Liver (tissue), 8 donors: ENCODE measurements at regions not wholly inside any gene's neighbourhood (a gene's known extent, or its start where the extent isn't known, plus 50 kb on each side); places are given as distances from the start of the nearest gene placed in this dataset.

Source experiments
- DNase-seq: peaks from one replicate; pipeline ENCODE4 v3.0.0-alpha.2; 2017; ENCODE audit warnings: low spot score
- H3K27ac ChIP-seq, 2 donors: one replicate each; pipeline ENCODE4 v1.7.0; 2013; ENCODE audit warnings: inconsistent platforms in 2 of 2, low read length in 2 of 2, control low read depth in 1 of 2, low read depth in 1 of 2, mild to moderate bottlenecking in 1 of 2
- H3K27me3 ChIP-seq, 4 donors: one replicate each; pipeline versions ENCODE4 v1.6.1 to v1.7.0; 2013; ENCODE audit warnings: low read length in 3 of 4, inconsistent platforms in 1 of 4, mild to moderate bottlenecking in 1 of 4, moderate library complexity in 1 of 4; ENCODE audit not compliant: control insufficient read depth in 4 of 4, insufficient read depth in 4 of 4
- H3K36me3 ChIP-seq, 4 donors: one replicate each; pipeline versions ENCODE4 v1.6.1 to v1.7.0; 2013; ENCODE audit warnings: low read length in 3 of 4, mild to moderate bottlenecking in 3 of 4, low read depth in 1 of 4, moderate library complexity in 1 of 4; ENCODE audit not compliant: control insufficient read depth in 4 of 4, insufficient read depth in 3 of 4
- H3K4me1 ChIP-seq, 4 donors: one replicate each; pipeline versions ENCODE4 v1.6.1 to v1.7.0; 2013; ENCODE audit warnings: low read length in 3 of 4, mild to moderate bottlenecking in 3 of 4, moderate library complexity in 1 of 4; ENCODE audit not compliant: control insufficient read depth in 4 of 4, insufficient read depth in 4 of 4
- H3K4me3 ChIP-seq, 3 donors: one replicate each; pipeline versions ENCODE4 v1.6.1 to v1.7.0; 2013; ENCODE audit warnings: low read length in 3 of 3, control low read depth in 1 of 3, low read depth in 1 of 3, mild to moderate bottlenecking in 1 of 3
- H3K9ac ChIP-seq, 2 donors: one replicate each; pipeline ENCODE4 v1.7.0; 2013; ENCODE audit warnings: low read length in 2 of 2, mild to moderate bottlenecking in 2 of 2, moderate library complexity in 2 of 2, control low read depth in 1 of 2, low read depth in 1 of 2
- H3K9me3 ChIP-seq, 4 donors: one replicate each; pipeline versions ENCODE4 v1.6.1 to v1.7.0; 2013; ENCODE audit warnings: low read length in 3 of 4; ENCODE audit not compliant: control insufficient read depth in 4 of 4
- ATF3 ChIP-seq: IDR thresholded peaks from 2 replicates; pipeline ENCODE4 v1.6.1; 2016; ENCODE audit warnings: antibody characterized with exemption
- CTCF ChIP-seq: fragments of 150-350 bp; IDR thresholded peaks from 2 replicates; pipeline ENCODE4 v1.5.1; 2017; ENCODE audit warnings: improper control_type of control experiment, low read depth, low read length; ENCODE audit not compliant: missing input control
- EGR1 ChIP-seq, 2 donors: IDR thresholded peaks; 2 replicates each; pipeline ENCODE4 v1.6.1; 2016 to 2018; ENCODE audit warnings: antibody characterized with exemption in 2 of 2, low read depth in 2 of 2
- FOXA1 ChIP-seq: IDR thresholded peaks from 2 replicates; pipeline ENCODE4 v1.6.1; 2016; ENCODE audit warnings: antibody characterized with exemption
- GABPA ChIP-seq, 2 donors: IDR thresholded peaks in 1 of 2; conservative IDR thresholded peaks in 1 of 2; 2 replicates each; pipeline ENCODE4 v1.6.1; 2016; ENCODE audit warnings: antibody characterized with exemption in 2 of 2, mild to moderate bottlenecking in 1 of 2, moderate library complexity in 1 of 2
- HNF4A ChIP-seq, 2 donors: conservative IDR thresholded peaks; 2 replicates each; pipeline ENCODE4 v1.6.1; 2016; ENCODE audit warnings: antibody characterized with exemption in 2 of 2, mild to moderate bottlenecking in 2 of 2
- HNF4G ChIP-seq: IDR thresholded peaks from 2 replicates; pipeline ENCODE4 v1.6.1; 2016; ENCODE audit warnings: antibody characterized with exemption
- JUND ChIP-seq, 2 donors: IDR thresholded peaks; 2 replicates each; pipeline ENCODE4 v1.6.1; 2016; ENCODE audit warnings: antibody characterized with exemption in 2 of 2
- MAX ChIP-seq: IDR thresholded peaks from 2 replicates; pipeline ENCODE4 v1.6.1; 2016; ENCODE audit warnings: antibody characterized with exemption
- NR2F2 ChIP-seq: IDR thresholded peaks from 2 replicates; pipeline ENCODE4 v1.6.1; 2016; ENCODE audit warnings: antibody characterized with exemption
- RAD21 ChIP-seq, 2 donors: IDR thresholded peaks; 2 replicates each; pipeline ENCODE4 v1.6.1; 2016; ENCODE audit warnings: antibody characterized with exemption in 2 of 2, mild to moderate bottlenecking in 2 of 2
- REST ChIP-seq: IDR thresholded peaks from 2 replicates; pipeline ENCODE4 v1.6.1; 2016; ENCODE audit warnings: antibody characterized with exemption, mild to moderate bottlenecking
- RXRA ChIP-seq, 2 donors: IDR thresholded peaks; 2 replicates each; pipeline ENCODE4 v1.6.1; 2017 to 2018; ENCODE audit warnings: antibody characterized with exemption in 2 of 2, mild to moderate bottlenecking in 1 of 2
- TAF1 ChIP-seq: conservative IDR thresholded peaks from 2 replicates; pipeline ENCODE4 v1.6.1; 2016; ENCODE audit warnings: antibody characterized with exemption, mild to moderate bottlenecking
- YY1 ChIP-seq: IDR thresholded peaks from 2 replicates; pipeline ENCODE4 v1.6.1; 2016; ENCODE audit warnings: antibody characterized with exemption, mild to moderate bottlenecking
- ZBTB33 ChIP-seq: IDR thresholded peaks from 2 replicates; pipeline ENCODE4 v1.6.1; 2016; ENCODE audit warnings: antibody characterized with exemption
- WGBS: extraction: QIAGEN DNeasy Blood & Tissue Kit; methylation state at CpG from one replicate; pipeline ENCODE4 v1.1.7; 2013; 5-methylcytosine and 5-hydroxymethylcytosine counted together
- donor health status: healthy.
- donor health status: healthy.
- donor health status: healthy.
- donor health status: healthy.
- donor health status: healthy.

GRCh38 chr1:98088381-98088780 lies 167.5 kb upstream of the DPYD start (continued):
- TF ChIP-seq ZBTB33 (no peak), GABPA (IDR thresholded peaks at IDR 0.05 in 1 of 2, conservative IDR thresholded peaks at IDR 0.05 in 1 of 2) (no peak), HNF4G (no peak), NR2F2 (no peak), MAX (no peak), ATF3 (no peak)

- Histone ChIP-seq H3K4me3 (no peak overlapping the region), H3K9ac (no peak overlapping the region), H3K27ac (no peak overlapping the region), H3K27me3 (no peaks in the 10 kb centered on the region), H3K4me1 (no peaks in the 10 kb centered on the region), H3K36me3 (no peaks in the 10 kb centered on the region), H3K9me3 (no peaks in the 10 kb centered on the region)
- no peak for DNase-seq
- TF ChIP-seq GABPA (IDR thresholded peaks at IDR 0.05 in 1 of 2, conservative IDR thresholded peaks at IDR 0.05 in 1 of 2), result no peak
- no peak for TF ChIP-seq FOXA1
- 63% methylated on average over 3 of the region's 3 CpGs for WGBS
Observed at GRCh38 chr1:98086796-98087441, 166.1 kb upstream of the DPYD start.

- H3K36me3 ChIP-seq, result no peaks in the 10 kb centered on the region
- H3K4me1 ChIP-seq, result no peaks in the 10 kb centered on the region
- WGBS, result 96% methylated on average over 1 of the region's 1 CpG
- H3K9me3 ChIP-seq, result no peaks in the 10 kb centered on the region
- DNase-seq, result no peak
- no peak overlapping the region for H3K9ac ChIP-seq
- H3K4me3 ChIP-seq, result no peak overlapping the region
- no peaks in the 10 kb centered on the region for H3K27me3 ChIP-seq
- no peak overlapping the region for H3K27ac ChIP-seq
- no peak for TF ChIP-seq JUND (IDR thresholded peaks at IDR 0.05)
- TF ChIP-seq EGR1 (IDR thresholded peaks at IDR 0.05; ENCODE audit: low read depth in 2 of 2), result no peak
- no peak for TF ChIP-seq ZBTB33
- TF ChIP-seq CTCF, result no peak
- no peak for TF ChIP-seq ATF3
- no peak for TF ChIP-seq NR2F2
- no peak for TF ChIP-seq YY1
- no peak for TF ChIP-seq GABPA (IDR thresholded peaks at IDR 0.05 in 1 of 2, conservative IDR thresholded peaks at IDR 0.05 in 1 of 2)
- TF ChIP-seq TAF1, result no peak
- TF ChIP-seq FOXA1, result no peak
- TF ChIP-seq RXRA (IDR thresholded peaks at IDR 0.05), result no peak
- no peak for TF ChIP-seq REST
- TF ChIP-seq HNF4A (conservative IDR thresholded peaks at IDR 0.05), result no peak
- no peak for TF ChIP-seq RAD21 (IDR thresholded peaks at IDR 0.05)
- no peak for TF ChIP-seq MAX
Observed at GRCh38 chr1:98086156-98086555, 165.3 kb upstream of the DPYD start.
